Left renal cortex interstitium (tissue), 4 donors: ENCODE measurements at regions not wholly inside any gene's neighbourhood (a gene's known extent, or its start where the extent isn't known, plus 50 kb on each side); places are given as distances from the start of the nearest gene placed in this dataset.
"Not testable (repeated sequence)": the region's sequence is repeated elsewhere in the genome, so short reads cannot be mapped to it uniquely, and the experiment has no call there.

Source experiments
- DNase-seq, 4 donors: peaks; one replicate each; pipeline ENCODE4 v3.0.0-alpha.2; 2013; ENCODE audit warnings: low read depth in 4 of 4, low spot score in 2 of 4, missing footprints in 1 of 4

DNA sequence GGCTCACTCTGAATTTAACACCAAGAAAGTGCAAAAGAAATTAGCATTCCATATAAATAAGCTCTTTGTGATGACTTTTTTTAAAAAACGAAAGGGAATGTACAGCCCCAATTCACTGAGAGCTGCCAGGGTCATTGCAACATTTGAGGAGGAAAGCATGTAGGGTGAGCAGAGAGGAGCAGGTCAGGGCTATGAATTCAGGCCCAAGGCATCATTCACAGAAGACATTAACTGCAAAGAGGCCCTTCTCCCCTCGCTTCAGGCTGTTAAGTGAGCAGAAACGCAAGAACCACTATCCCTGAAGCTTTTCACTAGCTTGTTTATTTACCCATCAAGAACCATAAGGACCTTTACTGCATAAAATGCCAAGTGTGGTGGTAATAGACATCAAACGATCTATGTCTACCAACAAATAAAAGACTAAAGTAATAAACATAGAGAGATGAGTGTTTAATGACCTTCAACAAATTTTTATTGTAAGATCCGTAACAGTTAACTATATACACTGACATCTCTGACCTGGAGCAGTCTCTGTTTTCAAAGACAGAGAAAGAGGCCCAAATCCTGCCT, 333.1 kb upstream of the HNRNPA3 start:
- DNase-seq = no peak

DNA sequence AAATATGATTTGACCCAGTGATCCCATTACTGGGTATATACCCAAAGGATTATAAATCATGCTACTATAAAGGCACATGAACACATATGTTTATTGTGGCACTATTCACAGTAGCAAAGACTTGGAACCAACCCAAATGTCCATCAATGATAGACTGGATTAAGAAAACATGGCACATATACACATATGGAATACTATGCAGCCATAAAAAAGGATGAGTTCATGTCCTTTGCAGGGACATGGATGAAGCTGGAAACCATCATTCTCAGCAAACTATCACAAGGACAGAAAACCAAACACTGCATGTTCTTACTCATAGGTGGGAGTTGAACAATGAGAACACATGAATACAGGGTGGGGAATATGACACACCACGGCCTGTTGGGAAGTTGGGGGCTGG, 330.5 kb upstream of the HNRNPA3 start:
- not testable (repeated sequence) for DNase-seq

- DNase-seq = no peak
These were observed 327.5 kb upstream of the HNRNPA3 start for GRCh38 chr2:176885001-176885643.

DNA sequence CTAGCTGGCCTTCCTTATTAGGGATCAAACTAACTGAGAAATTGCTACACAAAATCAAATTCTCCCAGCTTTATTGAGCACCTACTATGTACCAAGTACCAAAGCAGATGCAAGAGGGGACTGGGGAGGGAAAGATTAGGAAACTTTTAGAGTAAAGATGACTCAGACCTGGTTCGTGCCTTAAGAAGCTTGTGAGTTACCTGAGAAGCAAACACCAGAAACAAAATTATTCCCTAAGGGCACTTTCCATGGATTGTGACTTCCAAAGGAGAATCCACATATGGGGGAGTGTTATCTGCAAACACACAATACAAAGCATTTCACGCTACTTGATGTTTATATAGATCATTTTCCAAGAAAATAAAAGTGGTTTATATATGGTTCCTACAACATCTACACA, 326.9 kb upstream of the HNRNPA3 start:
- DNase-seq = no peak

- DNase-seq = no peak
These were observed 321.5 kb upstream of the HNRNPA3 start for GRCh38 chr2:176891105-176891504.

GRCh38 chr2:176891857-176892256, 320.7 kb upstream of the HNRNPA3 start:
- DNase-seq = no peak

DNA sequence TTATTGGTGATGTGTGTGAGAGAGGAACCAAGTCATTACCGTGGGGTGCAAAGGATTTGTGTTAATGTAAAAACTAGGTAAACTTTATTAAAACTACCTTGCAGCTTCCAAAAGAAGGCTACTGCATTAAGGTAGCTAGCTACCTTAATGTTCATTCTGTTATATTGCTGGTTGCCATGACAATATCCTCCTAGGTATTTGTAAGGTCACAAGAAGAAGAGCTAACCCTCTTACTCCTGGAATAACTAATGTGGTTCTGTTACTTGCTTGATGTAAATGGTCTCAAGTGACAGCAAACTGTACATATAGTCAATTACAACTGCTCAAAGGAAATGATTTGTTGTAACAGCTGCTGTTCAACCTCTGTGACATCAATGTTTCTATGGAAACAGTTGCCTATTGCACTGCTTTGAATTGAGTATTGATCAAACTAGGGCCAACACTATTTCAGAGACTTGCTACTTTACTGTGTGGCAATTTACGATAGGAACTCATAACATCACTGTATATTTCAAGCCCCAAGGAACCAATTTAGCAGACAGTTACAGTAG, 319.8 kb upstream of the HNRNPA3 start:
- DNase-seq = no peak

- DNase-seq = no peak
These were observed 317.4 kb upstream of the HNRNPA3 start for GRCh38 chr2:176895158-176895557.

- DNase-seq = no peak
These were observed 310.1 kb upstream of the HNRNPA3 start for GRCh38 chr2:176902454-176902853.

GRCh38 chr2:176904053-176904452, 308.5 kb upstream of the HNRNPA3 start:
- DNase-seq = not testable (repeated sequence)

DNA sequence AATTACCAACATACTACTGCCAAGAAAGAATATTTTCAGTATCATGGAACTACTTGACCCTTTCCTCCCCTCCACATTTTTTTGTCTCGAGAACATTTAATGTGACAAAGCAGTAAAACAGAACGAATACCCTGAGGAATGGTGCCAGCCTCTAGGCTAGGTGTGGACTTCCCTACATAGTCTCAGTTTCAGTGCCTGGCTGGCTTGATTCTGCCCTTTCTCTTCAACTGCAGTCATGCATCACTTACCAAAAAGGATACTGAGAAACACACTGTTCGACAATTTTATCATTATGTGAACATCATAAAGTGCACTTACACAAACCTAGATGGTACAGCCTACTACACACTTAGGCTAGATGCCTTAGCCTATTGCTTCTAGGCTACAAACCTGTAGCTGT, 305.3 kb upstream of the HNRNPA3 start:
- no peak for DNase-seq

GRCh38 chr2:176910828-176911227, 301.8 kb upstream of the HNRNPA3 start:
- no peak for DNase-seq

DNA sequence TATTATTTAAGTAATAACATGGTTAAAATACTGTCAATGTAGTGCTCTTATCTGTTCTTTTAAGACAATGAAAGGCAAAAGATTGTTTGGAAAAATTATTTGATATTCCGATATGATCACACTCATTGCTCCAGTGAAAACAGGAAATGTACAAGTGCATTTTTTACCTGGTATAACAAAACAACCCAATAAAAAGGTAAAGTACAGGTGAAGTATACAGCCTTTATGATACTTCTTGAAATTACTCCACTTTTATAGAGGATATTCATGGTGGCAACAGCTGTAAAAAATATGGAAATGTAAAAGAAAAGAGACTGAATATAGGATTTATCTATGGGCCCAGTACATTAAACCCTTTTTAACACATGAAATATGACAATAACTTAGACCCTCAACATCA, 298.6 kb upstream of the HNRNPA3 start:
- no peak for DNase-seq

DNA sequence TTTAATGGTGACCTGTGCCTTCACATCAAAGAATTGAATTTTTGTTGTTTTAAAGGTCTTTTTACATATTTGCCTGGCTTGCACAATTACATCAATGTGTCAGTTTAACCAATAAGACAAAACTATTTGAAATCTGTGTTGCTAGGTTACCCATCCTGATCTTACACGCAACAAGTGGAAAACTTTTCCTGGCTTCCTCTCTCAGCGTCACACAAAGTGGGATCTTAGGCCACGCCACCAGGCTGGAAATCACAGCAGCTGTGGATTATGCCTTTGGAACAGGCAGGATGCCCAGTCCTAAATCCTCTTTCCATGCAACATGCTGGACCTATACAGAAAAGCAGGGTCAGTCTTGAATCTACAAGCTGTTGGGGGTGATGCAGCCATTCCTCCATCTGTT, 298.2 kb upstream of the HNRNPA3 start:
- DNase-seq = no peak

- DNase-seq = not testable (repeated sequence)
These were observed 290.0 kb upstream of the HNRNPA3 start for GRCh38 chr2:176922545-176922944.

GRCh38 chr2:176923205-176923604, 289.4 kb upstream of the HNRNPA3 start:
- DNase-seq = no peak

GRCh38 chr2:176924909-176925534, 287.6 kb upstream of the HNRNPA3 start:
- no peak for DNase-seq

GRCh38 chr2:176926453-176926852, 286.1 kb upstream of the HNRNPA3 start:
- DNase-seq = no peak

GRCh38 chr2:176929387-176929786, 283.2 kb upstream of the HNRNPA3 start:
- DNase-seq = not testable (repeated sequence)

DNA sequence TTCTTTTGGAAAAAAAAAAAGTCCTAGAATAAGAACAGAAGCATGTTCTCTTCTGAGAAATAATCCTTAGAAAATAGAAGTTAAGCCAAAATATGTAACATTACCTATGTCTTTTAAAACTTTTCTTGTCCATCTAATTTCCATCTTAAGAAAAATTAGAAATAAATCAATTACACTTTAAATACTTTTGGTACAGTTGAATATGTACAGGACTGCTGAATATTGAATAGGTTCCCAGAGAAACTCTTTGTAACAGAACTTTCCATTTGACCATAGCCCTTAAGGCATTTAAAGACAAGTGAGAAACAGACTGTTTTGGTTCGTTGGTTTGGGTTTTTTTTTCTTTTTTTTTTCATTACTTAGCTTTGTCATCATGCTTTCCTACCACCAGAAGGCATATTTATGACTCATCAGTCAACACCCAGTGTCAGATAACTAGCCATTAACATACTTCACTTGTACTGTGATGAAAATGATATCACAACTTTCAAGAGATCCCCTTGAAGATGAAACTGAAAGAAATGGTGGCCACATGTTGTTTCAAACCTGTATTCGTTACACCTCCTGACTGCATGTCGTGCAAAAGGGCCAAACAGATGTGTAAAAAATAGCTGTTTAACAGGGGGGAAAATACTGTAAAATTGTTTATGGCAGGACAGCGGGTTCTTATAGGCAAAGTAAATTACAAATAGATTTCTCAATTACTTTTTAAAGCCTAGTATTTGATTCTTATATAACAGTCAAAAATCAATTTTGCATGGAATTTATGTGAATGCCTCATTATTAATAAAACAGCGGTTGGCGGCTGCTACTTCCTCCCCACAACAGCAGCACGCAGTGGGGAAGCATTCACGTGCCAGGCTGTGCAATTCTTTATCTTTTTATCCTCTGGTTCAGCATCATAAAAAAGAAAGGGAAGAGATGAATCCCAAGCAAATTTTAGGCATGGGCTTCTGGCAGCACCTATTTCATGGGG, 280.7 kb upstream of the HNRNPA3 start:
- no peak for DNase-seq

DNA sequence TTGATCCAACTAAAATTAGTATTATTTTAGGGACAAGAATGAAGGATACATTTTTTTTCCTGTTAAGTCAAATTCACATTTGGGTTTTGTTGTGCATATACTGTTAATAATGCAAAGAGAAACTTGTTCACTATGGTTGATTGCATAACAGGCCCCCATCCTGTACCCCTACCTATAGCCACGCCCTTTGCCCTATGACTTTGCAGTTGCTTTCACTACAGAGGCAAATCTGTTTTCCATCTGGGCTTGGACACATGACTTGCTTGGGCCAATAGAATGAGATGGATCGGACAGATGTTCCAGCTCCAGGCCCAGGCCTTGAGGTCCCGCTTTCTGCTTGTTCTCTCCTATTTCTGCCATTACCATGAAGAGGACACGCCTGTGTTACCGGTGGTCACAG, 278.5 kb upstream of the HNRNPA3 start:
- no peak for DNase-seq
